Upper lobe of left lung (tissue), 4 donors: ENCODE measurements at regions not wholly inside any gene's neighbourhood (a gene's known extent, or its start where the extent isn't known, plus 50 kb on each side); places are given as distances from the start of the nearest gene placed in this dataset.

Source experiments
- CTCF ChIP-seq, 6 experiments: fragments of 450-650 bp in 4 of 6; fragments of 200-600 bp in 2 of 6; sonication (generic) in 2 of 6; IDR thresholded peaks; one replicate each; pipeline ENCODE4 v1.5.1; 2016 to 2019; ENCODE audit warnings: antibody characterized with exemption in 6 of 6
- POLR2A ChIP-seq, 4 donors: fragments of 450-650 bp; IDR thresholded peaks; one replicate each; pipeline ENCODE4 v1.5.1; 2016 to 2017; ENCODE audit warnings: antibody characterized with exemption in 4 of 4, mild to moderate bottlenecking in 2 of 4

GRCh38 chr2:146992057-146992456 is 852.8 kb upstream of the ACVR2A start:
- TF ChIP-seq POLR2A (IDR thresholded peaks at IDR 0.05) (no peak), CTCF (IDR thresholded peaks at IDR 0.05) (no peak)
